ENCODE measurements at regions not wholly inside any gene's neighbourhood (a gene's known extent, or its start where the extent isn't known, plus 50 kb on each side); places are given as distances from the start of the nearest gene placed in this dataset.
"Not testable (repeated sequence)": the region's sequence is repeated elsewhere in the genome, so short reads cannot be mapped to it uniquely, and the experiment has no call there.

DNA sequence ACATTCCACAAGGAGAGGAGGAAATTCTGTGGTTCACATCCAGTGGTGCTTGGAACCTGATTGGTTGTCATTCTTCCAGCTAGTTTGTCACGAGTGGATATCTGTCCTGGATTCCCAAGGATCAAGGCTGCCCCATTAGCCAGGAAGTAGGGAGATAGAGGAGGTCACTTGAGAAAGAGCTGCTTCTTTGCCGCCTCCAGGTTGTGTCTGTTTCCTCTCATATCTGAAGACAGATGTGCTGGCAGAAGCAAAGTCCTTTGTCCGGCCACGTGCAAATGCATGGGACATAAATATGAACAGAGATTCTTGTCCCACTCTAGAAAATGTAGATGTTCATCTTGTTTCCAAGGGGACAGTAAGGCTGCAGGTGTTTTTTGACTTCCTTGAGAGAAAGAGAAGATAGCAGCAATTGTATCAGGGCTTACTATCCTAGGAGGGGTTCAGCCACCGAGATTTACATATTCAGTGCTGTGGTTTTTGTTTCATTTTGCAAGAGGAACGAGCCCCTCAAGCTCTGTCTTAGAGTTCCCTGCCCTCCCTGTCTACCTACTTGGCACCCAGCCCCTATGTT is 174.4 kb downstream of the RPIA start:
- no peak for DNase-seq

DNA sequence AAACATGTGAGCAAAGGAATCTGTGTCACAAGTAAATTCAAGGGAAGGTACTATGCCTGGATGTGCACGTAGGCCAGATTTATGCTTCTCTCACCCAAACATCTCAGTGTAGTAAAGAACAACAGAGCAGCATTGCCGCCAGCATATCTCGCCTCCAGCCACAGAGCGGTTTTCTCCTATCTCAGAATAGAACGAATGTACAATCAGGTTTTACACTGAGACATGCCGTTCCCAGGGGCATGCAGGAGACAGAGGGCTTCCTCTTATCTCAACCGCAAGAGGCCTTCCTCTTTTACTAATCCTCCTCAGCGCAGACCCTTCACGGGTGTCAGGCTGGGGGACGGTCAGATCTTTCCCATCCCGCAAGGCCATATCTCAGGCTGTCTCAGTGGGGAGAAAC is 175.3 kb downstream of the RPIA start:
- peak; percentile 58 for DNase-seq

DNA sequence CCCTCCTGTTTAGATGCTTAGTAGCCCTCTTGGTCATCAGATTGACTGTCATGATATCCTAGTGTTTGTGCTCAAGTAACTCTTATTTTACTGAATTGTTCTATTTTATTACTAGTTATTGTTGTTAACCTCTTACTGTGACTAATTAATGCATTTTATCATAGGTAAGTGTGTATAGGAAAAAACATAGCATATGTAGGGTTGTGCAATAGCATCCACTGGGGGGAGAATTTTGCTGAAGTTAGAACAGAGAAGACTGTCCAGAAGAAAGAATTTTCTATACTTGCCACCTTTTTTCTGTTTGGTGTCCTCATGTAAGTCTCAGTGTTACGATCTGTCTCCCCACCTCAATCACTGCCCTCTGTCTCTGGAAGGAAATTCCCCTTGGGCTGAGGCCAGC is 177.4 kb downstream of the RPIA start:
- DNase-seq, result no peak

GRCh38 chr2:88870267-88870839 is 178.9 kb downstream of the RPIA start:
- no peak for DNase-seq

- no peak for DNase-seq
Measured at GRCh38 chr2:88871336-88871735, 179.9 kb downstream of the RPIA start.

DNA sequence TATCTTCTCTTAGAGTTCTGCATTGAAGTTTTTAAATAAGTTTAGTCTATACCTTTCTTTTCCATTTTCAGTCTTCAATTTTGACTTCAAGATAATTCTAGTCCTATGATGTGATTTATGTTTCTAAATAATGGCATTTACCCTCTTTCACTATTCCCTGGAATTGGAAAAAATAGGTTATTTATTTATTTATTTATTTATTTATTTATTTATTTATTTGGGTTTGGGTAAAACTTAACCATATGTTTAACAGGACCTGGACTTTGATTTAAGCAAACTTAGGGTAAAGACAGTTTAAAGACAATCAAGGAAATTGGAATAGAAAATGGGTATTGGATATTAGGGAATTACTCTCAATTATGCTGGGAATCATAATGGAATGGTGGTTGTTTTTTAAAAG is 182.1 kb downstream of the RPIA start:
- no peak for DNase-seq

- DNase-seq, result no peak
Measured at GRCh38 chr2:88874063-88874657, 182.7 kb downstream of the RPIA start.

DNA sequence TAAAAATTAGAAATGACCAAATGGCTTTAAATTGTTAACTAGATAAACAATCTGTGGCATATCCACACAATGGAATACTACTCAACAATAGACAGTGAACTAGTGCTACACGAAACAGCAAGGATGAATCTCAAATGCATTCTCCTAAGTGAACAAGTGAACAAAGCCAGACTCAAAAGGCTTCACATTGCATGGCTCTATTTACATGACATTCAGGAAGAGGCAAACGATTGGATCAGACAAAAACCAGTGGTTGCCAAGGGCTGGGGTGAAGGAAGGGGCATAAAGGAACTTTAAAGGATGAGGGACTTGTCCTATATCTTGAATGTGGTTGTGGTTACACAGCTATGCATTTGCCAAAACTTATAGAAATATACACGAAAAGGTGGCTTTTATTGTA is 184.3 kb downstream of the RPIA start:
- no peak for DNase-seq

DNA sequence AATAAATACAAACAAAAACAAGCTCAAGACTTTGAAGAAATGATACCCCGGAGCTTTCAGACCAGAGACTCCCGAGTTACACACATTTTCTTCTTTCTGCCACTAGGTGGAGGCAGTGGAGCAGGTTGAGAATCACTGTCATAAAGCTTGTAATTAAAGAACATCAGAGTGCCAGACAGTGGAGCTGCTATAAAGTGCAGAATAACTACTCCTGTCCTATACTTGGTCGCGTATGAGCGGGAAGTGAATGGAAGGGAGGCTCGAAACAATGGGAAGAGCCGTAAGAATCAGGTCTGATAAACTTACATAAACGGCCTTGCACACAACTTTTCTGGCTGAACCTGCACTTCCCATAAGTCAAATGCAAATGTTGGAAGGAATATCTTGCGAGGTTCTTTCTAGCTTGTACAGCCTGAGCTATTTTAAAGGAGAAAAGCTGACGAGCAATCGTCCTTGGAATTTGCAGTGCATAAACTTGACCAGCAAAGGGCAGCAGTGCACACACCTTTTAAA is 189.0 kb downstream of the RPIA start:
- DNase-seq, result no peak

GRCh38 chr2:88885275-88885674 is 193.8 kb downstream of the RPIA start:
- no peak for DNase-seq

- DNase-seq, result no peak
Measured at GRCh38 chr2:88885679-88886416, 194.4 kb downstream of the RPIA start.

- not testable (repeated sequence) for DNase-seq
Measured at GRCh38 chr2:88887466-88887865, 196.0 kb downstream of the RPIA start.

DNA sequence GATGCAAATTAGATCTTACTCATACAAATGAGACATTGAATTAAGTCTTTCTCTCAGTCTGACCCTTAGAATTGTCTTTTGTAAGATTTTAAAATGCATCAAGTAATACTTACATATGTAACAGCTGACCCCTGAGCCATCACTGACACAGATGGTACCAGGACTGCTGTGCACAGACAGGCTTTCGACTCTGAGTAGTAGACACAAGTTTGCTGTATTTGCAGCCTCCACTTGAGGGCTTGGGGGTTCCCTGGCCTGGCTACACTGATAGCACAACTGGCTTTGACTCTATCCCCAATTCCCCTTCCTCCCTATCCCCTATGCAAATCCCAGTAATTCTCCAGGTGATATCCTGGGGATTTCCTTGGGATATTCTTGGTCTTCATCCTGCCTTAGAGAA is 200.7 kb downstream of the RPIA start:
- no peak for DNase-seq

- no peak for DNase-seq
Measured at GRCh38 chr2:88892788-88893187, 201.3 kb downstream of the RPIA start.

DNA sequence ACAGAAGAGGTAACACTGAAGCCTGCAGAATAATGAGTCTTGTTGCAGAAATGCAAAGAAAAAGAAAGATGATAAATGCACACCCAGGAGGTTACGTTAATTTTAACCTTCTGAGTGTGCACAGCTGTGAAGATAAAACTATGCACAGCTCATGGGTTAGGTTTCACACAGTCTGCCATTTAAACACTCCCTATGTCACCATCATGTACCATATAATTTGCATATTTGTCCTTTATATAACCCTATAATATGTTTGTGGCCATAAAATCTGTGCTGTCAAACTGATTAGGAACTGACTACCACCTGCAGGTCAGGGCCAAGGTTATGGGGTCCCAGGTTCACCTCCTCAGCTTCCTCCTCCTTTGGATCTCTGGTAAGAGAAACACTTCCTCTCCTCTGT is 205.5 kb downstream of the RPIA start:
- no peak for DNase-seq

GRCh38 chr2:88897715-88898114 is 206.2 kb downstream of the RPIA start:
- DNase-seq, result peak; percentile 19

DNA sequence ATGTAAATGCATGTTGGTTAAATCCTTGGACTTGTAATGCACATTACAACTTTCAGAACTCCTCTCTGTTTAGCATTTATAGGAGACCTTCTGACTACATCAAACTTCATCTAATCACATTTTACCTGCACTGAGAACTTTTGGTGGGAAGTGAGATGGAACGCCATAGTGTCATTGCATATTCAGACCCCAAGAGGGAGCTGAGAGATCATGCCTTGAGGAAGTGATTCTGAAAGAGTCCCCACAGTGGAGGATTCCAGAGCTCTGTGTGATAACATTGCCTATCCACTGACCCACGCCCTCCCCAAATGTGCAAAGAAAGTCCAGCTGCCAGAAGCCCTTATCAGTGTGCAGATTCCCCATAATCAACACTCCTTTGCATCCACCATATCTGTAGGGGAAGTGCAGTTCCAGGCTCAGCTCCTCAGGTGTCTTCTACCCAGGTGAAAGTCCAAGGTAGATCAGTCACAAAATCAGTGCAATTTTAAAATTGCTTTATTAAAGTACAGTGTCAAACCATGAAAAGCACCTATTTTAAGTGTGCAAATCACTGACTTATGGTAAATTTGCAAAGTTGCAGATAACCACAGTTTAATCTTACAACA is 212.4 kb downstream of the RPIA start:
- DNase-seq, result no peak

- no peak for DNase-seq
Measured at GRCh38 chr2:88913280-88913679, 221.8 kb downstream of the RPIA start.

- DNase-seq, result no peak
Measured at GRCh38 chr2:88919087-88919738, 227.7 kb downstream of the RPIA start.

DNA sequence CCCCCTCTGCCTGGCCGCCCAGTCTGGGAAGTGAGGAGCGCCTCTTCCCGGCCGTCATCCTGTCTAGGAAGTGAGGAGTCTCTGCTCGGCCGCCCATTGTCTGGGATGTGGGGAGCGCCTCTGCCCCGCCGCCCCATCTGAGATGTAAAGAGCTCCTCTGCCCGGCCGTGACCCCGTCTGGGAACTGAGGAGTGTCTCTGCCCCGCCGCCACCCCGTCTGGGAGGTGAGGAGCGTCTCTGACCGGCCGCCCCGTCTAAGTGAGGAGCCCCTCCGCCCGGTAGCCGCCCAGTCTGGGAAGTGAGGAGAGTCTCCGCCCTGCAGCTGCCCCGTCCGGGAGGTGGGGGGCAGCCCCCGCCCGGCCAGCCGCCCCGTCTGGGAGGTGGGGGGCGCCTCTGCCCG is 228.9 kb downstream of the RPIA start:
- DNase-seq, result not testable (repeated sequence)

GRCh38 chr2:88924533-88924932 is 233.1 kb downstream of the RPIA start:
- DNase-seq, result no peak

- no peak for DNase-seq
Measured at GRCh38 chr2:88925770-88926462, 234.4 kb downstream of the RPIA start.

All from SIG-M5 (cell line).